HG02759 (cell line): ENCODE measurements at regions not wholly inside any gene's neighbourhood (a gene's known extent, or its start where the extent isn't known, plus 50 kb on each side); places are given as distances from the start of the nearest gene placed in this dataset.

ENCODE experiments used
- ATAC-seq: cut with Tn5 transposase; IDR thresholded peaks from one replicate; pipeline ENCODE4 v1.9.1; 2021; ENCODE audit warnings: mild to moderate bottlenecking, moderate library complexity; ENCODE audit not compliant: unreplicated experiment

GRCh38 chr1:218024211-218024720 lies 260.8 kb upstream of the RRP15 start:
- no peak for ATAC-seq

GRCh38 chr1:218025454-218025853 lies 259.6 kb upstream of the RRP15 start:
- ATAC-seq: no peak

- ATAC-seq: no peak
Observed at GRCh38 chr1:218027152-218027551, 257.9 kb upstream of the RRP15 start.

- no peak for ATAC-seq
Observed at GRCh38 chr1:218030846-218031245, 254.2 kb upstream of the RRP15 start.

GRCh38 chr1:218031901-218032300 lies 253.2 kb upstream of the RRP15 start:
- no peak for ATAC-seq

- no peak for ATAC-seq
Observed at GRCh38 chr1:218034468-218034867, 250.6 kb upstream of the RRP15 start.

- ATAC-seq: no peak
Observed at GRCh38 chr1:218048828-218049420, 236.2 kb upstream of the RRP15 start.

- no peak for ATAC-seq
Observed at GRCh38 chr1:218049641-218050040, 235.5 kb upstream of the RRP15 start.

GRCh38 chr1:218058730-218059129 lies 226.4 kb upstream of the RRP15 start:
- no peak for ATAC-seq

GRCh38 chr1:218064426-218064825 lies 220.7 kb upstream of the RRP15 start:
- no peak for ATAC-seq

GRCh38 chr1:218066332-218066731 lies 218.8 kb upstream of the RRP15 start:
- no peak for ATAC-seq

GRCh38 chr1:218068241-218068640 lies 216.9 kb upstream of the RRP15 start:
- ATAC-seq: no peak

- ATAC-seq: no peak
Observed at GRCh38 chr1:218069180-218069579, 215.9 kb upstream of the RRP15 start.

GRCh38 chr1:218073062-218073461 lies 212.0 kb upstream of the RRP15 start:
- no peak for ATAC-seq

- ATAC-seq: no peak
Observed at GRCh38 chr1:218078916-218079315, 206.2 kb upstream of the RRP15 start.

GRCh38 chr1:218079347-218079746 lies 205.7 kb upstream of the RRP15 start:
- ATAC-seq: no peak

GRCh38 chr1:218079820-218080219 lies 205.3 kb upstream of the RRP15 start:
- no peak for ATAC-seq

GRCh38 chr1:218080863-218081262 lies 204.2 kb upstream of the RRP15 start:
- ATAC-seq: no peak

- no peak for ATAC-seq
Observed at GRCh38 chr1:218081358-218081757, 203.7 kb upstream of the RRP15 start.

- ATAC-seq: no peak
Observed at GRCh38 chr1:218090459-218090858, 194.6 kb upstream of the RRP15 start.

- no peak for ATAC-seq
Observed at GRCh38 chr1:218101409-218101808, 183.7 kb upstream of the RRP15 start.

GRCh38 chr1:218108034-218108433 lies 177.1 kb upstream of the RRP15 start:
- no peak for ATAC-seq

- ATAC-seq: no peak
Observed at GRCh38 chr1:218112862-218113261, 172.2 kb upstream of the RRP15 start.
